ENCODE measurements at regions not wholly inside any gene's neighbourhood (a gene's known extent, or its start where the extent isn't known, plus 50 kb on each side); places are given as distances from the start of the nearest gene placed in this dataset.

DNA sequence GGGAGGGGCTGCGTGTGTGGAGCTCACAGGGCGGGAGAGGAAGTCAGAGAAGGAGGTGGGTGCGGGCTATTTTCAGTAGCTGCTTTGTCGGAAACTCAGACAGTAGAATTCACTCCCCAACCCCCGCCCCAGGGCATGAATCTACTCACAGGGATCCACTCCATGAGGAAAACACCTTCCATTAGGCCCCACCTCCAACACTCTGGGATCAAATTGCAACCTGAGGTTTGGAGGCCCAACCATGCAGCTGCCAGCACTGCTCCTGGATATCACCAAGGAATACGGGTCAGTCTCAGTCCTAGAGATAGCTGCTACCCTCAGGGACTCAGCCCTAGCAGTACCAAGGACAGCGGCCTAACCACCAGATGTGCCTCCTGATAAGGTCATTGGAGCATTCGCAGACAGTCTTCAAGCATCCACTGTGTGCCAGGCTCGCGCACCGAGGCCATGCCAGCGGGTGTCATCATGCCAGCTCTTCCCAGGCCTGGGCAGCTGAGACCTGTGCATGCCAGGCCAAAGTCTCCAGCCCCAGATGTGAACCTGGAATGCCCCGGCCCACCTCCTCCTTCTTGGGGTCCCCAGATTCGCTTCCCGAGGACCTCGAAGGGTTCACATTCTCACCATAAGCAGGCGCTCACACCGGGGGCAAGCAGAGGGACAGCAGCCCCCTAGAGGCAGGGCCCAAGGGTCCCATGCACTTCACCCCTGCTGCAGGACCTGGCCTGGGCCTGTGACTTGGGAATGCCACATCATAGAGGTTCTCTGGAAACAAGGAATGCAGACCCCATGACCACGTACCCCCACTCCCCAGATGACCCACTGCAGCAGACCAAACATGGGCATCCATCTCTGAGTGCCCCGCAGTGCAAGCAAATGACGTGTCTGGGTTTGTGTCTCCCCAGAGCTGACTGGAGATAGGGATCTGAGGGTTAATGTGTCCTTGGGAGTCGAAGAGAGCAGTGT is 102.3 kb downstream of the ADRA2C start:
- ATAC-seq (ENCODE audit: insufficient number of reproducible peaks, low FRiP score, low read depth) (no peak), DNase-seq (ENCODE audit: low spot score) (no peak)
- Histone ChIP-seq H3K27me3 (replicated peaks; ENCODE audit: insufficient read depth) (no peaks in the 10 kb centered on the region), H3K36me3 (no peaks in the 10 kb centered on the region), H3K4me3 (no peak overlapping the region), H3K27ac (no peak overlapping the region), H3K9me3 (no peaks in the 10 kb centered on the region), H3K4me1 (ENCODE audit: control insufficient read depth in 1 of 2, low read depth in 2 of 2) (no peaks in the 10 kb centered on the region)
- TF ChIP-seq CTCF (IDR thresholded peaks at IDR 0.05), result no peak

DNA sequence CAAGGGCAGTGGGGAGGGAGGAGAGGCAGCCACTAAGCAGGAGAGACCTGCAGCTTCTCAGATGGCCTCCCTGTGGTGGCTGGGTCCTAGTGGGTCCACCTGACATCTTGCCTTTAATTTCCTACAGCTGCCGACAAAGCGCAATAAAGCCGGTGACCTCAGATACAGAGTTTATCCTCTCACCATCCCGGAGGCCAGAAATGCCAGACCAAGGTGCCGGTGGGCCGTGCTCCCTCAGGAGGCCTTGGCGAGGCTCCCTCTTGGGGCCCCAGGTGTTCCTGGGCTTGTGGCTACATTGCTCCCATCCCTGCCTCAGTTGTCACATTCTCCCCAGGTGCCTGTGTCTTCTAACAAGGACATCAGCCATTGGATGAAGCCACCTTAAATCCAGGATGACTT is 103.0 kb downstream of the ADRA2C start:
- Histone ChIP-seq H3K9me3 (no peaks in the 10 kb centered on the region), H3K36me3 (no peaks in the 10 kb centered on the region), H3K27me3 (replicated peaks; ENCODE audit: insufficient read depth) (no peaks in the 10 kb centered on the region), H3K4me1 (ENCODE audit: control insufficient read depth in 1 of 2, low read depth in 2 of 2) (no peaks in the 10 kb centered on the region), H3K27ac (no peak overlapping the region), H3K4me3 (no peak overlapping the region)
- no peak for TF ChIP-seq CTCF (IDR thresholded peaks at IDR 0.05)
- DNase-seq (ENCODE audit: low spot score), result no peak
- no peak for ATAC-seq (ENCODE audit: insufficient number of reproducible peaks, low FRiP score, low read depth)

DNA sequence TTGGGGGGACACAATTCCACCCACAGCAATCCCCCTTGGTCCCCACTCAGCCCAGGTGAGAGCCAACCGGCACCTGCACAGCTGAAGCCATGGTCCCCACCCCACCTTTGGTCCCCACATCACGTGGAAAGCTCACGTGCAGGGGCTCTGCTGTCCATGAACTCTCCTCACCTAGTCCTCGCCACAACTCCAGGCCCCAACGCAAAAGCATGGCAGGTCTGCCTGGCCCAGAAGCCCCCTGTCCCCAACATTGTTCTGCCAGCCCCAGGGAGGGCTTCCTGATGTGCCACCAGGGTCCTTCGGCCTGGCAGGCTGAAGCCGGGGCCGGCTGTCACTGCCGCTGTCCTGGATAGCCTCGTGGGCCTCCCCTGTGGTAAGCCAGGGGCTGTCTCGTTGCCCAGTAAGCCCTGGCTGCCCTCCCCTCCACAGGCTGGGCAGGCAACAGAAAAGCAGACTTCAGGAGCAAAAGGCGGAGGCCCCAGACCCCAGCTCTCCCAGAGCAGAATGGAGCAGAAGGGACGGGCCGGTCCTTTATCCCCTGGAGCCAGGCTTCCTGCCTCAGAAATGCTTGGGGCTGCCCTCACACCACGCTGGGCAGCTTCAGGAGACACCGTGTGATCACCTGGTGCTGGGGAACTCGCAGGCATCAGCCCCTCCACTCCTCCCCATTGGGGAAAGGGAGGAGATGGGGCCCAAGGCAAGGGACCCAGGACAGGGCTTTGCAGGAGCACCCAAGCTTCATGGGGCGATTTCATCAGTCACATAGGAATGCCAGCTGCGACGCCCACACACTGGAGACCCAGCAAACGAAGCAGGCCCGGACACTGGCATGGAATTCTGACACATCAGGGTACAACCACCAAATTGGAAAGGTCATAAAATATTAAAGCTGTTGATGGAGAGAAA is 103.7 kb downstream of the ADRA2C start:
- TF ChIP-seq CTCF (IDR thresholded peaks at IDR 0.05), result no peak
- no peaks in the 10 kb centered on the region for H3K27me3 ChIP-seq (replicated peaks; ENCODE audit: insufficient read depth)
- H3K4me3 ChIP-seq, result no peak overlapping the region
- no peaks in the 10 kb centered on the region for H3K4me1 ChIP-seq (ENCODE audit: control insufficient read depth in 1 of 2, low read depth in 2 of 2)
- DNase-seq (ENCODE audit: low spot score) (no peak), ATAC-seq (ENCODE audit: insufficient number of reproducible peaks, low FRiP score, low read depth) (no peak)
- no peaks in the 10 kb centered on the region for H3K36me3 ChIP-seq
- no peaks in the 10 kb centered on the region for H3K9me3 ChIP-seq
- no peak overlapping the region for H3K27ac ChIP-seq

DNA sequence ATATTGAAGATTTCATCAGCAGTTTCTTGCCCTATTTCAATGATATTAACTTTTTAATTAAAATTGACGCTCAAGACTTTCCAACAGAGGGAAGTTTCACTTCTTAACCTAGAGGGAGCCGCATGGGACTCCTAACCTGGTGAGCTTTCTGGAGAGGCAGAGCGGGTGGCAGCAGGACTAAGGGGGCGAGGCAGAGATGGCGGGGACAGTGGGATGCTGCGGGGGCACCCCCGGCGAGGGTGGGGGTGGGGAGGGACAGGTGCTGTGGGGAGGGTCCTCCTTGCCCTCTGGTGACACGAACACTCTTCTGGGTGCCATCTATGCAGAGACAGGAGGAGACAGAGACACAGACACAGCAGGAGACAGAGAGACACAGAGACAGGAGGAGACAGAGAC is 104.4 kb downstream of the ADRA2C start:
- DNase-seq (ENCODE audit: low spot score) (no peak), ATAC-seq (ENCODE audit: insufficient number of reproducible peaks, low FRiP score, low read depth) (no peak)
- H3K27me3 ChIP-seq (replicated peaks; ENCODE audit: insufficient read depth), result no peaks in the 10 kb centered on the region
- H3K4me1 ChIP-seq (ENCODE audit: control insufficient read depth in 1 of 2, low read depth in 2 of 2), result no peaks in the 10 kb centered on the region
- no peaks in the 10 kb centered on the region for H3K9me3 ChIP-seq
- H3K27ac ChIP-seq, result no peak overlapping the region
- H3K36me3 ChIP-seq, result no peaks in the 10 kb centered on the region
- no peak overlapping the region for H3K4me3 ChIP-seq
- no peak for TF ChIP-seq CTCF (IDR thresholded peaks at IDR 0.05)
